ENCODE measurements at regions not wholly inside any gene's neighbourhood (a gene's known extent, or its start where the extent isn't known, plus 50 kb on each side); places are given as distances from the start of the nearest gene placed in this dataset.
A peak's percentile ranks its signal among the peaks of the same experiment; 100 is the strongest.

GRCh38 chr14:30015489-30015888, 87.8 kb upstream of the PRKD1 start:
- Histone ChIP-seq H3K9me3 (ENCODE audit: control insufficient read depth, insufficient read depth, low read depth, low read length) (no peaks in the 10 kb centered on the region), H3K4me1 (ENCODE audit: control insufficient read depth, extremely low read depth, insufficient read depth, low read length) (no peaks in the 10 kb centered on the region), H3K9ac (ENCODE audit: insufficient read depth, low read length) (no peak overlapping the region), H3K4me3 (replicated peaks in 1 of 4; ENCODE audit: control extremely low read depth in 1 of 4, insufficient read depth in 1 of 4, low read depth in 3 of 4, low read length in 4 of 4) (no peak overlapping the region), H3K27ac (ENCODE audit: insufficient read depth, low read length) (no peak overlapping the region), H3K27me3 (ENCODE audit: control insufficient read depth, insufficient read depth, low read length) (no peaks in the 10 kb centered on the region), H3K79me2 (ENCODE audit: control insufficient read depth, insufficient read depth, low read length) (no peaks in the 10 kb centered on the region), H3K4me2 (ENCODE audit: extremely low read depth, insufficient read depth, low read length) (no peak overlapping the region), H4K20me1 (ENCODE audit: control insufficient read depth, extremely low read depth, insufficient read depth, low read length) (no peaks in the 10 kb centered on the region), H2AFZ (ENCODE audit: low read length) (no peak overlapping the region), H3K36me3 (ENCODE audit: control insufficient read depth, insufficient read depth, low read length) (no peaks in the 10 kb centered on the region)
- peak in 1 of 2 donors; percentile 20 for DNase-seq (ENCODE audit: low read depth in 2 of 2)
- TF ChIP-seq CTCF (conservative IDR thresholded peaks at IDR 0.05 in 1 of 2, IDR thresholded peaks at IDR 0.05 in 1 of 2; ENCODE audit: low read depth in 1 of 2, low read length in 2 of 2) (no peak), EZH2 (IDR thresholded peaks at IDR 0.05; ENCODE audit: low read length, missing control alignments) (no peak)

GRCh38 chr14:30016002-30016401, 88.4 kb upstream of the PRKD1 start:
- Histone ChIP-seq H3K27me3 (ENCODE audit: control insufficient read depth, insufficient read depth, low read length) (no peaks in the 10 kb centered on the region), H3K36me3 (ENCODE audit: control insufficient read depth, insufficient read depth, low read length) (no peaks in the 10 kb centered on the region), H2AFZ (ENCODE audit: low read length) (no peak overlapping the region), H3K9me3 (ENCODE audit: control insufficient read depth, insufficient read depth, low read depth, low read length) (no peaks in the 10 kb centered on the region), H3K4me1 (ENCODE audit: control insufficient read depth, extremely low read depth, insufficient read depth, low read length) (no peaks in the 10 kb centered on the region), H3K4me3 (replicated peaks in 1 of 4; ENCODE audit: control extremely low read depth in 1 of 4, insufficient read depth in 1 of 4, low read depth in 3 of 4, low read length in 4 of 4) (no peak overlapping the region), H3K27ac (ENCODE audit: insufficient read depth, low read length) (no peak overlapping the region), H3K79me2 (ENCODE audit: control insufficient read depth, insufficient read depth, low read length) (no peaks in the 10 kb centered on the region), H3K4me2 (ENCODE audit: extremely low read depth, insufficient read depth, low read length) (no peak overlapping the region), H4K20me1 (ENCODE audit: control insufficient read depth, extremely low read depth, insufficient read depth, low read length) (no peaks in the 10 kb centered on the region), H3K9ac (ENCODE audit: insufficient read depth, low read length) (no peak overlapping the region)
- no peak for DNase-seq (ENCODE audit: low read depth in 2 of 2)
- TF ChIP-seq EZH2 (IDR thresholded peaks at IDR 0.05; ENCODE audit: low read length, missing control alignments) (no peak), CTCF (conservative IDR thresholded peaks at IDR 0.05 in 1 of 2, IDR thresholded peaks at IDR 0.05 in 1 of 2; ENCODE audit: low read depth in 1 of 2, low read length in 2 of 2) (no peak)

- Histone ChIP-seq H2AFZ (ENCODE audit: low read length) (no peak overlapping the region), H3K79me2 (ENCODE audit: control insufficient read depth, insufficient read depth, low read length) (no peaks in the 10 kb centered on the region), H3K27ac (ENCODE audit: insufficient read depth, low read length) (no peak overlapping the region), H4K20me1 (ENCODE audit: control insufficient read depth, extremely low read depth, insufficient read depth, low read length) (no peaks in the 10 kb centered on the region), H3K9ac (ENCODE audit: insufficient read depth, low read length) (no peak overlapping the region), H3K4me2 (ENCODE audit: extremely low read depth, insufficient read depth, low read length) (no peak overlapping the region), H3K27me3 (ENCODE audit: control insufficient read depth, insufficient read depth, low read length) (no peaks in the 10 kb centered on the region), H3K36me3 (ENCODE audit: control insufficient read depth, insufficient read depth, low read length) (no peaks in the 10 kb centered on the region), H3K9me3 (ENCODE audit: control insufficient read depth, insufficient read depth, low read depth, low read length) (no peaks in the 10 kb centered on the region), H3K4me1 (ENCODE audit: control insufficient read depth, extremely low read depth, insufficient read depth, low read length) (no peaks in the 10 kb centered on the region), H3K4me3 (replicated peaks in 1 of 4; ENCODE audit: control extremely low read depth in 1 of 4, insufficient read depth in 1 of 4, low read depth in 3 of 4, low read length in 4 of 4) (no peak overlapping the region)
- DNase-seq (ENCODE audit: low read depth in 2 of 2) = no peak
- TF ChIP-seq CTCF (conservative IDR thresholded peaks at IDR 0.05 in 1 of 2, IDR thresholded peaks at IDR 0.05 in 1 of 2; ENCODE audit: low read depth in 1 of 2, low read length in 2 of 2) (no peak), EZH2 (IDR thresholded peaks at IDR 0.05; ENCODE audit: low read length, missing control alignments) (no peak)
These were observed 89.8 kb upstream of the PRKD1 start for GRCh38 chr14:30017370-30017993.
